ENCODE measurements at regions not wholly inside any gene's neighbourhood (a gene's known extent, or its start where the extent isn't known, plus 50 kb on each side); places are given as distances from the start of the nearest gene placed in this dataset.

DNA sequence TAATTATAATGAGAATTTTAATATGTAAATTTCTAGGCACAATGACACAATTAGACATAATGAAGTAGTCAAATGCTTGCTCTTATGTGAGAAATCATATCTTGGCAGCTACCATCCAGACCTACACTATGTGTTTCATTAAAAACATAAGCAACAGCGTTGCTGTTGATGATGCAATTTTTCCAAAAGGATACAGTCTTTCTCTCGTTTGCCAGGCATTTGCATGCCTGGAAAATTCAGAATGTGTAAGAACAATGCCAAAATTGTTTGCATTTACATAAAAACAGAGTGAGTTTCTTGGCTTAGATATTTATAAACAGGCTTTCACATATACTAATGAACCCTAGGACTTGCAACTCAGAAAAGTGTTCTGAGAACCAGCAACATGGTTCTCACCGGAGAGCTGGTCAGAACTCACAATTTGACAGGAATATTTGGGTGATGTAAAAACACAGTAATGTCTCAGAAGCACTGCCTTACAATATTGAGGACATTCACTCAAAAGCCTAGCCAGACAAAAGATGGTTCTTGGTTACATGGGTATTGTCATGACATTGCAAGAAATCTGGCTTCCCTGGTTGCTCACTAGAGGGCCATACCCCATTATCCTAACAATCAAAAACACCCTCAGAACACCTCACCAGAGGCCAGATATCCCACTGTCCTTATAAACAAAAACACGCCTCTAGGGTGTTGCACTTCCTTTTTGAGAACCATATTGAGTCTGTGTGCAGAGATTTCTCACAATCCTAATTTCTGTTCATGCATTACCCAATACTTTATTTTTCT is 1029.0 kb upstream of the AGA start (continued):
- TF ChIP-seq, protein P1, sequence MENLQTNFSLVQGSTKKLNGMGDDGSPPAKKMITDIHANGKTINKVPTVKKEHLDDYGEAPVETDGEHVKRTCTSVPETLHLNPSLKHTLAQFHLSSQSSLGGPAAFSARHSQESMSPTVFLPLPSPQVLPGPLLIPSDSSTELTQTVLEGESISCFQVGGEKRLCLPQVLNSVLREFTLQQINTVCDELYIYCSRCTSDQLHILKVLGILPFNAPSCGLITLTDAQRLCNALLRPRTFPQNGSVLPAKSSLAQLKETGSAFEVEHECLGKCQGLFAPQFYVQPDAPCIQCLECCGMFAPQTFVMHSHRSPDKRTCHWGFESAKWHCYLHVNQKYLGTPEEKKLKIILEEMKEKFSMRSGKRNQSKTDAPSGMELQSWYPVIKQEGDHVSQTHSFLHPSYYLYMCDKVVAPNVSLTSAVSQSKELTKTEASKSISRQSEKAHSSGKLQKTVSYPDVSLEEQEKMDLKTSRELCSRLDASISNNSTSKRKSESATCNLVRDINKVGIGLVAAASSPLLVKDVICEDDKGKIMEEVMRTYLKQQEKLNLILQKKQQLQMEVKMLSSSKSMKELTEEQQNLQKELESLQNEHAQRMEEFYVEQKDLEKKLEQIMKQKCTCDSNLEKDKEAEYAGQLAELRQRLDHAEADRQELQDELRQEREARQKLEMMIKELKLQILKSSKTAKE (IDR thresholded peaks at IDR 0.05; ENCODE audit: low read depth, poor library complexity, severe bottlenecking), result no peak
- TF ChIP-seq POLR2AphosphoS2 (IDR thresholded peaks at IDR 0.05; ENCODE audit: low read depth, low read length), result no peak
- TF ChIP-seq, protein P2, sequence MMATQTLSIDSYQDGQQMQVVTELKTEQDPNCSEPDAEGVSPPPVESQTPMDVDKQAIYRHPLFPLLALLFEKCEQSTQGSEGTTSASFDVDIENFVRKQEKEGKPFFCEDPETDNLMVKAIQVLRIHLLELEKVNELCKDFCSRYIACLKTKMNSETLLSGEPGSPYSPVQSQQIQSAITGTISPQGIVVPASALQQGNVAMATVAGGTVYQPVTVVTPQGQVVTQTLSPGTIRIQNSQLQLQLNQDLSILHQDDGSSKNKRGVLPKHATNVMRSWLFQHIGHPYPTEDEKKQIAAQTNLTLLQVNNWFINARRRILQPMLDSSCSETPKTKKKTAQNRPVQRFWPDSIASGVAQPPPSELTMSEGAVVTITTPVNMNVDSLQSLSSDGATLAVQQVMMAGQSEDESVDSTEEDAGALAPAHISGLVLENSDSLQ (IDR thresholded peaks at IDR 0.05), result no peak
- TF ChIP-seq, protein P3, sequence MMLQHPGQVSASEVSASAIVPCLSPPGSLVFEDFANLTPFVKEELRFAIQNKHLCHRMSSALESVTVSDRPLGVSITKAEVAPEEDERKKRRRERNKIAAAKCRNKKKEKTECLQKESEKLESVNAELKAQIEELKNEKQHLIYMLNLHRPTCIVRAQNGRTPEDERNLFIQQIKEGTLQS (IDR thresholded peaks at IDR 0.05; ENCODE audit: borderline replicate concordance, extremely low read depth, low read depth, low read length), result no peak
- no peak for TF ChIP-seq RAD21 (IDR thresholded peaks at IDR 0.05; ENCODE audit: insufficient read depth, low read depth, low read length)
- no peak for TF ChIP-seq CREM (IDR thresholded peaks at IDR 0.05; ENCODE audit: low read depth)
- no peak for TF ChIP-seq IKZF2 (IDR thresholded peaks at IDR 0.05)
- no peak for TF ChIP-seq TAF1 (IDR thresholded peaks at IDR 0.05; ENCODE audit: borderline replicate concordance, low read depth, low read length)
- no peak for TF ChIP-seq EED (IDR thresholded peaks at IDR 0.05; ENCODE audit: low read depth)
- no peak for TF ChIP-seq NFIC (IDR thresholded peaks at IDR 0.05; ENCODE audit: low read depth, low read length)

All from GM12878 (cell line).